NOMO-1 treated with DMSO at 0.1 percent for 48 hours (cell line): ENCODE measurements at regions not wholly inside any gene's neighbourhood (a gene's known extent, or its start where the extent isn't known, plus 50 kb on each side); places are given as distances from the start of the nearest gene placed in this dataset.

ENCODE experiments used
- DNase-seq: peaks from one replicate; lab custom pipeline; 2025; ENCODE audit not compliant: unreplicated experiment; lab: John Stamatoyannopoulos, UW

- no peak for DNase-seq
Observed at GRCh38 chr3:40745381-40746106, 220.8 kb downstream of the ZNF621 start.

GRCh38 chr3:40751666-40752065 is 226.9 kb downstream of the ZNF621 start:
- no peak for DNase-seq

- DNase-seq: no peak
Observed at GRCh38 chr3:40752492-40752891, 227.7 kb downstream of the ZNF621 start.

- DNase-seq: no peak
Observed at GRCh38 chr3:40753291-40753770, 228.6 kb downstream of the ZNF621 start.

GRCh38 chr3:40753951-40754350 is 229.2 kb downstream of the ZNF621 start:
- DNase-seq: no peak

GRCh38 chr3:40754994-40755393 is 230.2 kb downstream of the ZNF621 start:
- no peak for DNase-seq

GRCh38 chr3:40756500-40756899 is 231.7 kb downstream of the ZNF621 start:
- DNase-seq: no peak

- peak; percentile 66 for DNase-seq
Observed at GRCh38 chr3:40762771-40763170, 238.0 kb downstream of the ZNF621 start.

DNA sequence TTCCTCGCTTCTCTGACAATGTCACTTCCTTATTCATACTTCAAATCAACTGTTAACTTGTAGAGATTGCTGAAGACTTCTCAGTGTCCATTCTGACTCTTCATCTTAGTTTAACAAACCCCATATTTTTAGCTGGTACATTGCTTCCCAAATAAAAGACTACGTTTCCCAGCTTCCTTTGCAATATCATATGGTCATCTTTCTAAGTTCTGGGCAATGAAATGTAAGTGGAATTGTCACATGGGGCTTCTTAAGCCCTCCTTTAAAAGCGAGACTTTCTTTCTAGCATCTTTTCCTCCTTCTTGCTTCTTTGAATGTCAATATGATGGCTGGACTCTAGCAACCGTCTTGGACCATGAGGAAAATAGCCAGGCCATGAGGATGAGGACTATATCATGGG is 239.0 kb downstream of the ZNF621 start:
- peak; percentile 42 for DNase-seq

DNA sequence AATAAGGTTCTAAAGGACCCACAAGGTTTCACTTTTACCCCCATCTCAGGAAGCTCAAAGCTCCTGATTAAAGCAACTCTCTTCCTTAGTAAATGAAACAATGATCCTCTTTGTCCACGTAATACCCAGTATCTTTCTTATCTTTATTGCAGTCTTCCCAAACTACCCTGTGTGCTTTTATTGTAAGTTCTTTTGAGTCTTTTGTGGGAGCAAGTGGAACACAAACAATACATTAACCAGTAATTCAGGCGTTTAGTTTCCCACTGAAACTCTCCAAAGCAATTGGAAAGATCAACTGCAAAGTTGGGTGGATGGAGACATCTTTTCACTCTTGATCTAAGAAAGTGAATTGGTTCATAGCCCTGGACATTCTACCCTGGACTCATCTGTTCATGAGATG is 240.0 kb downstream of the ZNF621 start:
- no peak for DNase-seq

GRCh38 chr3:40765884-40766283 is 241.1 kb downstream of the ZNF621 start:
- no peak for DNase-seq

GRCh38 chr3:40766396-40766795 is 241.6 kb downstream of the ZNF621 start:
- no peak for DNase-seq

- no peak for DNase-seq
Observed at GRCh38 chr3:40768046-40768445, 243.3 kb downstream of the ZNF621 start.

GRCh38 chr3:40768536-40768935 is 243.8 kb downstream of the ZNF621 start:
- DNase-seq: no peak

DNA sequence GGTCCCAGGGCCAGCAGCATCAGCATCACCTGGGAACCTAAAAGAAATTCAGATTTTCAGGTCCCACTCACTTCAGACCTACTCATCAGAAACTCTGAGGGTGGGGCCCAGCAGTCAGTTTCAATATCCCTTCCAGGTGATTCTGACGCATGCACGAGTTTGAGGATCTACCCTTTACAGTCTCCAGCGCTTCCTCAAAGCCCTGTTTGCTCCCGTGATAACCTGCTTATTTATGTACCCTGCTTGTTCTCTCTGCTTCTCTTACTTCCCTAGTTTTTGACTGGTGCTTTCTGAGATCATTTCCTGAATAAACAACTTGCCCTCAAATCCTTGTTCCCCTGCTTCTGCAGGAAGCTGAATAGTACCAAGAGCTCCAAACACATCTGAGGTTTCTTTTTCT is 245.3 kb downstream of the ZNF621 start:
- DNase-seq: peak; percentile 46

- no peak for DNase-seq
Observed at GRCh38 chr3:40771112-40771511, 246.4 kb downstream of the ZNF621 start.

DNA sequence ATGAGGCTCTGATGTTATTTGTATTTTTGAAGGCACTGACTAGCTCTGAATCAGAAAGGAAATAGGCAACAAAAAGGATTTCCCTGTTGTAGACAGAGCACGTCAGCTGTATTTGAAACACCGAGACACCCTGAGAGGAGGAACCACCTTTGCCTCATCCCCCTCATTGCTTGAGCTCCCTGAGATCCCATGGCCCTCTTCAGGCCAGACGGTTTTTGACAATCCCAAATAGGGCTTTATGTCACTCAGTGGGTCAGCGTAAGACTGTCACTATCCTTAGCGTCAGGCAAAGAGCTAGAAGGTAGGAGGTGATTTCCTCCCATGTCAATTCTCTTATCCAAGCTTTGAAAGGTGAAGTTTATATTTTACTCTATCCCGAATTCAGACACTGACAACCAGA is 254.3 kb downstream of the ZNF621 start:
- no peak for DNase-seq

- no peak for DNase-seq
Observed at GRCh38 chr3:40780291-40780924, 255.6 kb downstream of the ZNF621 start.

GRCh38 chr3:40780925-40781406 is 256.2 kb downstream of the ZNF621 start:
- no peak for DNase-seq

GRCh38 chr3:40782111-40782721 is 257.5 kb downstream of the ZNF621 start:
- DNase-seq: no peak

GRCh38 chr3:40790746-40791145 is 266.0 kb downstream of the ZNF621 start:
- DNase-seq: no peak

DNA sequence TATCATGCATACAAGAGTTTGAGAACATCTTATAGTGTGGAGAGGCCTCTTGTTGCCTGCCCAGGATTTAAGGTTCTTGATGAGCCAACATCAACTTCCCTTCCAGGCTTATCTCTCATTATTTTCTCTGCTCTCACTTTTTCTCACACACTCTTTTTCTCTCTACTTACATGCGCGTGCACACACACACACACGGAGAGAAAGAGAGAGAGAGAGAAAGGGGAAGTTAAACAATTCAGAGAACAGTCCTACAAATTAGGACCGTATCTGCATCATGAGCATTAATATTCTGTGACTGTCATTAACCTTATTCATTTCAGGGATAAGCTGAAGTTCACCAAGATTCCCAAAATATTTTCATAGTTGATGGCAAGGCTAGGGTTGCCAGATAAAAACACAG is 269.0 kb downstream of the ZNF621 start:
- DNase-seq: peak; percentile 20
